Endothelial cell of umbilical vein (primary cell): ENCODE measurements at regions not wholly inside any gene's neighbourhood (a gene's known extent, or its start where the extent isn't known, plus 50 kb on each side); places are given as distances from the start of the nearest gene placed in this dataset.

Experiments used
- BruUV-seq: library from RNA; stranded (reverse); fragments of 400-500 nt; replicated peaks from 2 replicates; lab custom pipeline; 2021; lab: Mats Ljungman, UMichigan
- CTCF ChIA-PET: fragments of 300-600, 350-600 bp; sonication (Branson Sonifier 250); formaldehyde crosslinking; loops from one replicate; lab custom pipeline; 2021; ENCODE audit warnings: antibody characterized with exemption, inconsistent platforms; lab: Charles Lee
- POLR2A ChIA-PET: fragments of 300-600, 350-600 bp; sonication (Branson Sonifier 250); formaldehyde crosslinking; loops from one replicate; lab custom pipeline; 2021; ENCODE audit warnings: antibody characterized with exemption, inconsistent platforms; lab: Charles Lee
- DNase-seq: peaks from one replicate; pipeline ENCODE4 v3.0.0-alpha.2; 2011; ENCODE audit warnings: low read depth, low spot score
- FAIRE-seq: peaks from 2 replicates; lab custom pipeline; 2011; peaks lifted over from hg19 to GRCh38; lab: Jason Lieb, UNC
- H2AFZ ChIP-seq: 2 replicates; pipeline ENCODE4 v1.6.0; 2012; ENCODE audit warnings: low read depth, low read length, control low read depth, inconsistent platforms
- H3K27ac ChIP-seq: 2 replicates; pipeline ENCODE4 v1.5.1; 2011; ENCODE audit warnings: low read depth, mild to moderate bottlenecking, control low read depth, low read length, moderate library complexity; ENCODE audit not compliant: insufficient read depth
- H3K27me3 ChIP-seq, 2 experiments: 2 replicates each; pipeline versions ENCODE4 v1.6.0 to v1.6.1; 2011; ENCODE audit warnings: low read length in 2 of 2, mixed read lengths in 1 of 2; ENCODE audit not compliant: control insufficient read depth in 2 of 2, insufficient read depth in 2 of 2
- H3K36me3 ChIP-seq, 2 experiments: 2 replicates in 1 of 2; 3 replicates in 1 of 2; pipeline ENCODE4 v1.5.1; 2011; ENCODE audit warnings: low read length in 2 of 2, mild to moderate bottlenecking in 1 of 2, moderate library complexity in 1 of 2; ENCODE audit not compliant: control insufficient read depth in 2 of 2, insufficient read depth in 2 of 2; ENCODE audit errors: extremely low read depth in 1 of 2
- H3K4me1 ChIP-seq: 3 replicates; pipeline ENCODE4 v1.5.1; 2011; ENCODE audit warnings: mild to moderate bottlenecking, low read length; ENCODE audit not compliant: control insufficient read depth, insufficient read depth; ENCODE audit errors: extremely low read depth
- H3K4me2 ChIP-seq: 2 replicates; pipeline ENCODE4 v1.6.1; 2011; ENCODE audit warnings: low read length, control low read depth, mixed read lengths; ENCODE audit not compliant: insufficient read depth
- H3K4me3 ChIP-seq, 3 experiments: fragments of 200-600 bp in 1 of 3; sonication (generic), shearing (Covaris generic) in 1 of 3; replicated peaks in 1 of 3; 2 replicates each; pipeline ENCODE4 v1.5.1; 2011 to 2016; ENCODE audit warnings: control low read depth in 3 of 3, low read length in 3 of 3, mild to moderate bottlenecking in 2 of 3, inconsistent platforms in 1 of 3, low read depth in 1 of 3, moderate library complexity in 1 of 3; ENCODE audit not compliant: insufficient read depth in 1 of 3
- H3K79me2 ChIP-seq: 2 replicates; pipeline ENCODE4 v1.6.0; 2012; ENCODE audit warnings: low read length, inconsistent platforms; ENCODE audit not compliant: control insufficient read depth, insufficient read depth
- H3K9ac ChIP-seq: replicated peaks from 2 replicates; pipeline ENCODE3; 2011; ENCODE audit warnings: low read length, control low read depth; ENCODE audit not compliant: insufficient read depth; ENCODE audit errors: extremely low read depth
- H3K9me1 ChIP-seq: replicated peaks from 3 replicates; pipeline ENCODE4 v1.6.0; 2011; ENCODE audit warnings: mild to moderate bottlenecking, low read length; ENCODE audit not compliant: control insufficient read depth, insufficient read depth; ENCODE audit errors: extremely low read depth
- H3K9me3 ChIP-seq: replicated peaks from 2 replicates; pipeline ENCODE4 v1.5.1; 2012; ENCODE audit warnings: low read length, inconsistent platforms; ENCODE audit not compliant: control insufficient read depth, insufficient read depth
- H4K20me1 ChIP-seq: replicated peaks from 2 replicates; pipeline ENCODE3; 2011; ENCODE audit warnings: mild to moderate bottlenecking, low read length; ENCODE audit not compliant: control insufficient read depth, insufficient read depth; ENCODE audit errors: extremely low read depth
- EZH2 ChIP-seq: IDR thresholded peaks from 2 replicates; pipeline ENCODE4 v1.6.1; 2012; ENCODE audit warnings: borderline replicate concordance, low read depth, mild to moderate bottlenecking, moderate library complexity, low read length, inconsistent platforms; ENCODE audit not compliant: severe bottlenecking
- FOS ChIP-seq: IDR thresholded peaks from 2 replicates; pipeline ENCODE4 v1.6.1; 2011; ENCODE audit warnings: mild to moderate bottlenecking, low read length, moderate library complexity, borderline replicate concordance; ENCODE audit not compliant: insufficient read depth
- GATA2 ChIP-seq: IDR thresholded peaks from 2 replicates; pipeline ENCODE4 v1.7.0; 2011; ENCODE audit warnings: low read depth, mild to moderate bottlenecking, moderate library complexity, mixed read lengths, low read length; ENCODE audit not compliant: insufficient read length, insufficient read depth
- JUN ChIP-seq: IDR thresholded peaks from 2 replicates; pipeline ENCODE4 v1.6.1; 2011; ENCODE audit warnings: borderline replicate concordance, low read depth; ENCODE audit not compliant: insufficient read length, insufficient read depth
- MAX ChIP-seq: IDR thresholded peaks from 2 replicates; pipeline ENCODE4 v1.6.1; 2011; ENCODE audit not compliant: insufficient read depth, insufficient read length
- MYC ChIP-seq: IDR thresholded peaks from one replicate; pipeline ENCODE4 v1.6.1; 2011; ENCODE audit warnings: mild to moderate bottlenecking, low read depth, low read length
- POLR2A ChIP-seq: IDR thresholded peaks from 2 replicates; pipeline ENCODE4 v1.6.1; 2012; ENCODE audit warnings: low read depth, mild to moderate bottlenecking, control low read depth, low read length
- POLR2AphosphoS5 ChIP-seq: IDR thresholded peaks from 2 replicates; pipeline ENCODE4 v1.6.1; 2012; ENCODE audit warnings: low read depth, mild to moderate bottlenecking, control low read depth, low read length, moderate library complexity; ENCODE audit not compliant: insufficient read depth
- dilution Hi-C: fragments of 300-500 bp; cut with MboI; formaldehyde crosslinking; loops from one replicate; pipeline ENCODE4 v1.15.0; 2019; ENCODE audit warnings: low sequenced_read_pairs; ENCODE audit not compliant: extremely low pct_ligation_motif_present
- intact Hi-C: fragments of 100-400 bp; cut with micrococcal nuclease; formaldehyde crosslinking; loops from one replicate; pipeline ENCODE4 v1.10.0; 2022
- TF ChIP-seq, protein P1 (sequence below), 2 donors: IDR thresholded peaks; 1 replicate in 1 of 2; 2 replicates in 1 of 2; pipeline ENCODE4 v1.5.1; 2011; ENCODE audit warnings: low read length in 2 of 2, mild to moderate bottlenecking in 2 of 2, moderate library complexity in 2 of 2, control low read depth in 1 of 2, inconsistent platforms in 1 of 2, low read depth in 1 of 2; ENCODE audit not compliant: insufficient read depth in 1 of 2; ENCODE audit errors: extremely low read depth in 1 of 2

DNA sequence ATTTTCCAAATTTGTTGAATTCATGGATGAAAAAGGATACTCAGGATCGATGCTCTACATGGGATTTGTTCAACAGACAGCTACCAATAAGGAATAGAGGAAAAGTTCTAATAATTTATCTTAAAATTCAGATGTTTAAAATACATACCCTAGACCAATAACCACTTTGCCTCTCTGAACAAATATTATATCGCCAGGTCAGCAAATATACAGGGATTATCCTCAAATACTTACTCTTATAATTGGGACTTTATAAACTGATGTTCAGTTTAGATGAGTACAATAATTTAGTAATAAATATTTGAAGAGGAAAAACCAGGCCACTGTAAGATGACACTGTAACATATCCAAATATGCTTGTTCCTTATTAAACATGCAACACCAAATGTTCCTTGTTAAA, 268.7 kb downstream of the DOK5 start:
- DNase-seq: no peak
- H3K9ac ChIP-seq: no peak overlapping the region
- H3K9me3 ChIP-seq: peaks cover 4% of the 10 kb centered on the region
- BruUV-seq: no TSS peak
- no peaks in the 10 kb centered on the region for H3K36me3 ChIP-seq
- no peak overlapping the region for H3K27ac ChIP-seq
- H3K9me1 ChIP-seq: no peaks in the 10 kb centered on the region
- intact Hi-C loops: no loop called here
- no peaks in the 10 kb centered on the region for H4K20me1 ChIP-seq
- no peaks in the 10 kb centered on the region for H3K4me1 ChIP-seq
- dilution Hi-C loops: no loop called here
- ChIA-PET POLR2A (no interaction called here), CTCF (no interaction called here)
- no peak overlapping the region for H3K4me3 ChIP-seq
- TF ChIP-seq FOS (no peak), EZH2 (no peak), POLR2AphosphoS5 (no peak), MYC (no peak), POLR2A (no peak), MAX (no peak), JUN (no peak), GATA2 (no peak)
- TF ChIP-seq, protein P1, sequence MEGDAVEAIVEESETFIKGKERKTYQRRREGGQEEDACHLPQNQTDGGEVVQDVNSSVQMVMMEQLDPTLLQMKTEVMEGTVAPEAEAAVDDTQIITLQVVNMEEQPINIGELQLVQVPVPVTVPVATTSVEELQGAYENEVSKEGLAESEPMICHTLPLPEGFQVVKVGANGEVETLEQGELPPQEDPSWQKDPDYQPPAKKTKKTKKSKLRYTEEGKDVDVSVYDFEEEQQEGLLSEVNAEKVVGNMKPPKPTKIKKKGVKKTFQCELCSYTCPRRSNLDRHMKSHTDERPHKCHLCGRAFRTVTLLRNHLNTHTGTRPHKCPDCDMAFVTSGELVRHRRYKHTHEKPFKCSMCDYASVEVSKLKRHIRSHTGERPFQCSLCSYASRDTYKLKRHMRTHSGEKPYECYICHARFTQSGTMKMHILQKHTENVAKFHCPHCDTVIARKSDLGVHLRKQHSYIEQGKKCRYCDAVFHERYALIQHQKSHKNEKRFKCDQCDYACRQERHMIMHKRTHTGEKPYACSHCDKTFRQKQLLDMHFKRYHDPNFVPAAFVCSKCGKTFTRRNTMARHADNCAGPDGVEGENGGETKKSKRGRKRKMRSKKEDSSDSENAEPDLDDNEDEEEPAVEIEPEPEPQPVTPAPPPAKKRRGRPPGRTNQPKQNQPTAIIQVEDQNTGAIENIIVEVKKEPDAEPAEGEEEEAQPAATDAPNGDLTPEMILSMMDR (IDR thresholded peaks at IDR 0.05; ENCODE audit: extremely low read depth in 1 of 2, insufficient read depth in 1 of 2, low read depth in 1 of 2, low read length in 2 of 2): no peak
- H2AFZ ChIP-seq: no peak overlapping the region
- FAIRE-seq: no peak
- no peaks in the 10 kb centered on the region for H3K79me2 ChIP-seq
- H3K4me2 ChIP-seq: no peak overlapping the region
- H3K27me3 ChIP-seq: no peaks in the 10 kb centered on the region
